ENCODE measurements at regions not wholly inside any gene's neighbourhood (a gene's known extent, or its start where the extent isn't known, plus 50 kb on each side); places are given as distances from the start of the nearest gene placed in this dataset.
"Not testable (repeated sequence)": the region's sequence is repeated elsewhere in the genome, so short reads cannot be mapped to it uniquely, and the experiment has no call there.

- H3K4me1 ChIP-seq (ENCODE audit: insufficient read depth): no peaks in the 10 kb centered on the region
- 91% methylated on average over 8 of the region's 8 CpGs for WGBS (ENCODE audit: low lambda C conversion rate, missing lambda C conversion rate)
These were observed 90.8 kb upstream of the TMEM132D start for GRCh38 chr12:129994634-129995033.

GRCh38 chr12:129997239-129997638 lies 93.4 kb upstream of the TMEM132D start:
- no peak for DNase-seq (ENCODE audit: low spot score)
- no peak overlapping the region for H3K4me2 ChIP-seq

More at GRCh38 chr12:129994634-129995033, 90.8 kb upstream of the TMEM132D start:
- H2AFZ ChIP-seq: no peak overlapping the region
- no peaks in the 10 kb centered on the region for H3K27me3 ChIP-seq
- H3K36me3 ChIP-seq (replicated peaks; ENCODE audit: insufficient read depth, low read depth): no peaks in the 10 kb centered on the region
- no peak overlapping the region for H3K4me3 ChIP-seq
- H3K9me2 ChIP-seq (replicated peaks; ENCODE audit: insufficient read depth): no peaks in the 10 kb centered on the region
- no peak overlapping the region for H3K4me2 ChIP-seq
- H3K79me2 ChIP-seq: no peaks in the 10 kb centered on the region
- H3K27ac ChIP-seq: no peak overlapping the region
- TF ChIP-seq EZH2phosphoT487 (IDR thresholded peaks at IDR 0.05; ENCODE audit: low read depth, severe bottlenecking, unreplicated experiment) (no peak), EZH2 (IDR thresholded peaks at IDR 0.05; ENCODE audit: borderline replicate concordance) (no peak), CTCF (IDR thresholded peaks at IDR 0.05; ENCODE audit: poor library complexity) (no peak)
- DNase-seq (ENCODE audit: low spot score): no peak
- no peaks in the 10 kb centered on the region for H4K20me1 ChIP-seq (ENCODE audit: insufficient read depth, poor library complexity, severe bottlenecking)
- no peaks in the 10 kb centered on the region for H3K9me3 ChIP-seq (ENCODE audit: low read depth)

GRCh38 chr12:130004310-130004877 lies 100.6 kb upstream of the TMEM132D start:
- H3K9me2 ChIP-seq (replicated peaks; ENCODE audit: insufficient read depth); H3K4me2 ChIP-seq; H3K79me2 ChIP-seq; H3K4me1 ChIP-seq (ENCODE audit: insufficient read depth); DNase-seq (ENCODE audit: low spot score); H4K20me1 ChIP-seq (ENCODE audit: insufficient read depth, poor library complexity, severe bottlenecking); H3K36me3 ChIP-seq (replicated peaks; ENCODE audit: insufficient read depth, low read depth); H2AFZ ChIP-seq; H3K27ac ChIP-seq; H3K9me3 ChIP-seq (ENCODE audit: low read depth); H3K4me3 ChIP-seq: not testable (repeated sequence)
- WGBS (ENCODE audit: low lambda C conversion rate, missing lambda C conversion rate): 93% methylated on average over 4 of the region's 4 CpGs
- peaks cover 11% of the 10 kb centered on the region for H3K27me3 ChIP-seq

More at GRCh38 chr12:129997239-129997638, 93.4 kb upstream of the TMEM132D start:
- Histone ChIP-seq H3K36me3 (replicated peaks; ENCODE audit: insufficient read depth, low read depth) (no peaks in the 10 kb centered on the region), H3K27ac (no peak overlapping the region), H3K27me3 (peaks cover 11% of the 10 kb centered on the region), H3K9me2 (replicated peaks; ENCODE audit: insufficient read depth) (no peaks in the 10 kb centered on the region), H4K20me1 (ENCODE audit: insufficient read depth, poor library complexity, severe bottlenecking) (no peaks in the 10 kb centered on the region), H3K4me1 (ENCODE audit: insufficient read depth) (no peaks in the 10 kb centered on the region), H3K9me3 (ENCODE audit: low read depth) (no peaks in the 10 kb centered on the region), H3K4me3 (no peak overlapping the region), H2AFZ (no peak overlapping the region), H3K79me2 (no peaks in the 10 kb centered on the region)
- WGBS (ENCODE audit: low lambda C conversion rate, missing lambda C conversion rate): 31% methylated on average over 5 of the region's 5 CpGs
- TF ChIP-seq CTCF (IDR thresholded peaks at IDR 0.05; ENCODE audit: poor library complexity) (no peak), EZH2 (IDR thresholded peaks at IDR 0.05; ENCODE audit: borderline replicate concordance) (no peak), EZH2phosphoT487 (IDR thresholded peaks at IDR 0.05; ENCODE audit: low read depth, severe bottlenecking, unreplicated experiment) (no peak)

GRCh38 chr12:130007771-130008170 lies 103.9 kb upstream of the TMEM132D start:
- H2AFZ ChIP-seq: no peak overlapping the region
- no peaks in the 10 kb centered on the region for H3K36me3 ChIP-seq (replicated peaks; ENCODE audit: insufficient read depth, low read depth)
- no peaks in the 10 kb centered on the region for H3K79me2 ChIP-seq
- no peaks in the 10 kb centered on the region for H3K9me2 ChIP-seq (replicated peaks; ENCODE audit: insufficient read depth)
- no peak for TF ChIP-seq EZH2phosphoT487 (IDR thresholded peaks at IDR 0.05; ENCODE audit: low read depth, severe bottlenecking, unreplicated experiment)
- no peak for TF ChIP-seq EZH2 (IDR thresholded peaks at IDR 0.05; ENCODE audit: borderline replicate concordance)
- TF ChIP-seq CTCF (IDR thresholded peaks at IDR 0.05; ENCODE audit: poor library complexity): no peak
- no peak overlapping the region for H3K4me3 ChIP-seq
- H3K4me1 ChIP-seq (ENCODE audit: insufficient read depth): no peaks in the 10 kb centered on the region
- no peak for DNase-seq (ENCODE audit: low spot score)
- no peaks in the 10 kb centered on the region for H4K20me1 ChIP-seq (ENCODE audit: insufficient read depth, poor library complexity, severe bottlenecking)
- H3K9me3 ChIP-seq (ENCODE audit: low read depth): no peaks in the 10 kb centered on the region
- peaks cover 7% of the 10 kb centered on the region for H3K27me3 ChIP-seq
- no peak overlapping the region for H3K4me2 ChIP-seq
- H3K27ac ChIP-seq: no peak overlapping the region
- 95% methylated on average over 14 of the region's 15 CpGs for WGBS (ENCODE audit: low lambda C conversion rate, missing lambda C conversion rate)

Data from hepatocyte (in vitro differentiated cells).